RWPE1 (cell line): ENCODE measurements at regions not wholly inside any gene's neighbourhood (a gene's known extent, or its start where the extent isn't known, plus 50 kb on each side); places are given as distances from the start of the nearest gene placed in this dataset.

ENCODE experiments used
- CTCF ChIA-PET: fragments of 350-600 bp; sonication (Branson Sonifier 250); formaldehyde crosslinking; extraction: SDS; loops from one replicate; lab custom pipeline; 2021; lab: Yijun Ruan, JAX
- POLR2A ChIA-PET: fragments of 400-600 bp; formaldehyde crosslinking; extraction: SDS; loops from one replicate; lab custom pipeline; 2020; ENCODE audit warnings: antibody characterized with exemption; ENCODE audit not compliant: low non-redundant PET; lab: Yijun Ruan, JAX
- DNase-seq: peaks from one replicate; pipeline ENCODE4 v3.0.0; 2012; ENCODE audit warnings: low spot score
- H3K27ac ChIP-seq: fragments of 450-650 bp; 2 replicates; pipeline ENCODE4 v1.5.1; 2017
- TF ChIP-seq, protein P1 (sequence below): fragments of 450-650 bp; conservative IDR thresholded peaks from 2 replicates; pipeline ENCODE4 v1.5.1; 2017; ENCODE audit warnings: low read depth, mild to moderate bottlenecking

DNA sequence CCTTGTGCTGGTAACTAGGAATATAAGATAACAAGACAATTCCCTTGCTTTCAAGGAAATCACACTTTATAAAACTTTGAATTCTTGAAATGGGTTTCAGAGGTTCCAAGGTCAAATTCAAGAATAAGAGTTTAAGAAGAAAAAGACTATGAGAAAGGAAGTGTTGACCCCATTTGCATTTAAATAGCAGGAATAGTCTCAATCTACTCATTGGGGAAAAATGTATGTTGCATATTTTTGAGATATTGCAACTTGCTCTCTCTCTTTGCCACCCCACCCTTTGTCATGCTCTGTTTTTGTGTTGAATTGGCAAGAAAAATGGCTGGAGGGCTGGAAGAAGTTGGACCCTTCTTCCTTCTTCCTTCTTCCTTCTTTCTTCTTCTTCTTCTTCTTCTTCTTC lies 699.2 kb downstream of the TUSC7 start:
- ChIA-PET CTCF (no interaction called here), POLR2A (no interaction called here)
- TF ChIP-seq, protein P1, sequence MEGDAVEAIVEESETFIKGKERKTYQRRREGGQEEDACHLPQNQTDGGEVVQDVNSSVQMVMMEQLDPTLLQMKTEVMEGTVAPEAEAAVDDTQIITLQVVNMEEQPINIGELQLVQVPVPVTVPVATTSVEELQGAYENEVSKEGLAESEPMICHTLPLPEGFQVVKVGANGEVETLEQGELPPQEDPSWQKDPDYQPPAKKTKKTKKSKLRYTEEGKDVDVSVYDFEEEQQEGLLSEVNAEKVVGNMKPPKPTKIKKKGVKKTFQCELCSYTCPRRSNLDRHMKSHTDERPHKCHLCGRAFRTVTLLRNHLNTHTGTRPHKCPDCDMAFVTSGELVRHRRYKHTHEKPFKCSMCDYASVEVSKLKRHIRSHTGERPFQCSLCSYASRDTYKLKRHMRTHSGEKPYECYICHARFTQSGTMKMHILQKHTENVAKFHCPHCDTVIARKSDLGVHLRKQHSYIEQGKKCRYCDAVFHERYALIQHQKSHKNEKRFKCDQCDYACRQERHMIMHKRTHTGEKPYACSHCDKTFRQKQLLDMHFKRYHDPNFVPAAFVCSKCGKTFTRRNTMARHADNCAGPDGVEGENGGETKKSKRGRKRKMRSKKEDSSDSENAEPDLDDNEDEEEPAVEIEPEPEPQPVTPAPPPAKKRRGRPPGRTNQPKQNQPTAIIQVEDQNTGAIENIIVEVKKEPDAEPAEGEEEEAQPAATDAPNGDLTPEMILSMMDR, result no peak
- DNase-seq, result no peak
- H3K27ac ChIP-seq, result no peak overlapping the region

- no peak for DNase-seq
- no peak overlapping the region for H3K27ac ChIP-seq
- POLR2A ChIA-PET, result no interaction called here
- CTCF ChIA-PET, result no interaction called here
- TF ChIP-seq, protein P1, result no peak
Observed at GRCh38 chr3:117409256-117409655, 699.7 kb downstream of the TUSC7 start.

DNA sequence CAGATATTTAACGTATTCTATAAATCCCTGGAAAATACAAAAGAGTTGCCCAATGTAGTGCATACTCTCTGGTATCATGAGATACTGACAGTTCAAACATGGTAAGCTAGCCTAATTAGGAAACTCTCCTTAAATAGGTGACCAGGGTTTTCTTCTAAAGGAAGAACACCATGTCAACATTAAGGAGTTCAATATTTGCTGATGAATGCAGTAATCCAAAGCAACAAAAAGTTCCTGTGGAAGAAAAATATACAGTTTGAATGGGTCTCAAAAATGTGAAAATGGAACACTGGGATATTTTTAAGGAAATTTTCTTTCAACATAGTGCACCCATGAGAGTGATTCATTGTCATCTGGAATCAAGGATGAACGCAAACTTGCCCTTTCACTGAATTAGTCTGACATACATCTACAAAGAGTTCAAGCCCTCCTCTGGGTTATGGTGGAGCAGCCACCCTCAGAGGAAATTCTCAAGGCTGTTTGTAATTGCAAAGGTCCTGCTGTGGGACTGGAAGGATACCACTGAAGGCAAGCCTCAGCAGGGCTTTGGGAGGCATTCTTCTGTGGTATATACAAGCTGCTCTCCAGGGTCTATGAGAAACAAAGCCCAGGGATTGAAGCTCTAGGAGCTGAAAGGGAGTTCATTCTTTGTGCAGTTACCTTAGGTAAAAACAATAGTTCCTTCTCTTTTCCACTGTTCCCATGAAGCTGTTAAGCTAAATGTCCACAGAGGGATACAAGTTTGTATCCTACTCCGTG lies 700.3 kb downstream of the TUSC7 start:
- ChIA-PET CTCF (interaction anchor here (1.0 kb wide), 1 partner anchor 588 kb away, joined by 3 read pairs; no protein-coding TSS in a partner anchor), POLR2A (no interaction called here)
- no peak for DNase-seq
- TF ChIP-seq, protein P1, result no peak
- H3K27ac ChIP-seq, result no peak overlapping the region

- TF ChIP-seq, protein P1, result no peak
- ChIA-PET CTCF (no interaction called here), POLR2A (no interaction called here)
- no peak for DNase-seq
- no peak overlapping the region for H3K27ac ChIP-seq
Observed at GRCh38 chr3:117411971-117412370, 702.4 kb downstream of the TUSC7 start.

DNA sequence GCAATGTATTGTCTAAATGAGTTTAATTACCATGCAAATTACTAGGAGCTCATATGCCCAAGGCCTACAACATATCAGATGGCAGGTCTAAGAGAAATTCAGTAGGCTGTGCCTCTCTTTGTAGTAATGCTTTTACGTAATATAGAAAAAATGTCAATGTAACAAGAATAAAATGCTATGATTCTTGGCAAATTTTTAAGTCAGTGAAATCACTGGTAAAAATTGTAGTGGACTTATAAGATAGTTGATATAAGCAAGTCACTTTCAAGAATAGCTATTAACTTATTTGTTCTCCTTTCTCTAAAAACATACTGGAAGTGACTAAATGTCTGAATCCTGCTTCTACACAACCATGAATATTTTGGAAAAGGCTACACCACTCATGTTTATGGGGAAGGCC lies 707.8 kb downstream of the TUSC7 start:
- POLR2A ChIA-PET, result no interaction called here
- CTCF ChIA-PET, result no interaction called here
- no peak overlapping the region for H3K27ac ChIP-seq
- TF ChIP-seq, protein P1, result no peak
- no peak for DNase-seq

GRCh38 chr3:117427081-117427480 lies 717.5 kb downstream of the TUSC7 start:
- H3K27ac ChIP-seq, result no peak overlapping the region
- ChIA-PET POLR2A (no interaction called here), CTCF (no interaction called here)
- DNase-seq, result no peak
- TF ChIP-seq, protein P1, result no peak
